GM23338 (cell line): ENCODE measurements at regions not wholly inside any gene's neighbourhood (a gene's known extent, or its start where the extent isn't known, plus 50 kb on each side); places are given as distances from the start of the nearest gene placed in this dataset.

Source experiments
- ATAC-seq: fragments of 200-7000 bp; cut with Tn5 transposase; 3 replicates; pipeline ENCODE4 v1.9.1; 2020
- DNase-seq: peaks from one replicate; pipeline ENCODE4 v3.0.0-alpha.2; 2015; ENCODE audit warnings: low spot score
- H2AFZ ChIP-seq: fragments of 200-600 bp; sonication (generic); 2 replicates; pipeline ENCODE4 v1.8.0; 2016; ENCODE audit warnings: antibody characterized with exemption, mild to moderate bottlenecking, moderate library complexity
- H3F3A ChIP-seq: fragments of 200-600 bp; sonication (generic); replicated peaks from 2 replicates; pipeline ENCODE4 v1.8.0; 2017; ENCODE audit warnings: antibody characterized with exemption, mixed run types, low read depth
- H3K27ac ChIP-seq: fragments of 200-600 bp; sonication (generic); 2 replicates; pipeline ENCODE4 v1.6.1; 2016; ENCODE audit warnings: low read depth
- H3K27me3 ChIP-seq: fragments of 200-600 bp; sonication (generic); 2 replicates; pipeline ENCODE4 v1.8.0; 2016; ENCODE audit warnings: mild to moderate bottlenecking, mixed run types, moderate library complexity; ENCODE audit not compliant: insufficient read depth
- H3K36me3 ChIP-seq: fragments of 200-600 bp; sonication (generic); 2 replicates; pipeline ENCODE4 v1.8.0; 2016; ENCODE audit warnings: mild to moderate bottlenecking; ENCODE audit not compliant: insufficient read depth
- H3K4me1 ChIP-seq: fragments of 200-600 bp; sonication (generic); 2 replicates; pipeline ENCODE4 v1.8.0; 2016; ENCODE audit warnings: mild to moderate bottlenecking, moderate library complexity; ENCODE audit not compliant: insufficient read depth
- H3K4me2 ChIP-seq: fragments of 200-600 bp; sonication (generic); 2 replicates; pipeline ENCODE4 v1.7.1; 2017; ENCODE audit warnings: mixed run types
- H3K4me3 ChIP-seq: fragments of 200-600 bp; sonication (generic); 2 replicates; pipeline ENCODE4 v1.6.1; 2016; ENCODE audit warnings: mixed run types
- H3K79me2 ChIP-seq: fragments of 200-600 bp; sonication (generic); replicated peaks from 2 replicates; pipeline ENCODE4 v1.8.0; 2017; ENCODE audit warnings: mild to moderate bottlenecking; ENCODE audit not compliant: insufficient read depth
- H3K9me2 ChIP-seq: fragments of 200-600 bp; sonication (generic); 2 replicates; pipeline ENCODE4 v1.8.0; 2017; ENCODE audit not compliant: insufficient read depth
- H4K20me1 ChIP-seq: fragments of 200-600 bp; sonication (generic); replicated peaks from 2 replicates; pipeline ENCODE4 v1.8.0; 2017; ENCODE audit warnings: mild to moderate bottlenecking; ENCODE audit not compliant: insufficient read depth
- H3K27ac Mint-ChIP-seq: 2 replicates; pipeline ENCODE4 v1.8.0; 2020; ENCODE audit warnings: inconsistent platforms, mild to moderate bottlenecking, moderate library complexity, mixed read lengths
- H3K27me3 Mint-ChIP-seq: 3 replicates; pipeline ENCODE4 v1.8.0; 2022; ENCODE audit warnings: low read depth, mild to moderate bottlenecking, moderate library complexity, mixed read lengths, inconsistent platforms; ENCODE audit not compliant: insufficient read depth, poor library complexity
- H3K36me3 Mint-ChIP-seq: 3 replicates; pipeline ENCODE4 v1.8.0; 2021; ENCODE audit warnings: low read depth, mild to moderate bottlenecking, inconsistent platforms, moderate library complexity, mixed read lengths
- H3K4me1 Mint-ChIP-seq: 3 replicates; pipeline ENCODE4 v1.8.0; 2020; ENCODE audit warnings: mild to moderate bottlenecking, inconsistent platforms, mixed read lengths
- H3K4me3 Mint-ChIP-seq: 3 replicates; pipeline ENCODE4 v1.8.0; 2021; ENCODE audit warnings: moderate library complexity, mild to moderate bottlenecking, inconsistent platforms, mixed read lengths
- H3K9me3 Mint-ChIP-seq: 3 replicates; pipeline ENCODE4 v1.8.0; 2020; ENCODE audit warnings: moderate library complexity, mild to moderate bottlenecking, inconsistent platforms, mixed read lengths
- EZH2 ChIP-seq: fragments of 200-600 bp; sonication (generic); IDR thresholded peaks from one replicate; pipeline ENCODE4 v1.8.0; 2017; ENCODE audit warnings: antibody characterized with exemption, mild to moderate bottlenecking, low read depth; ENCODE audit not compliant: unreplicated experiment
- EZH2phosphoT487 ChIP-seq: fragments of 200-600 bp; sonication (generic); IDR thresholded peaks from one replicate; pipeline ENCODE4 v1.8.1; 2018; ENCODE audit warnings: antibody characterized with exemption; ENCODE audit not compliant: unreplicated experiment
- JUNB ChIP-seq: IDR thresholded peaks from one replicate; pipeline ENCODE4 v1.6.1; 2016; ENCODE audit warnings: antibody characterized with exemption; ENCODE audit not compliant: unreplicated experiment
- POLR2AphosphoS5 ChIP-seq: IDR thresholded peaks from 2 replicates; pipeline ENCODE4 v1.6.1; 2016; ENCODE audit warnings: antibody characterized with exemption, low read depth
- STAT1 ChIP-seq: IDR thresholded peaks from one replicate; pipeline ENCODE4 v1.6.1; 2016; ENCODE audit warnings: antibody characterized with exemption; ENCODE audit not compliant: unreplicated experiment
- ZNF114 ChIP-seq: fragments of 250-450 bp; sonication (Bioruptor Pico); IDR thresholded peaks from 2 replicates; pipeline ENCODE4 v1.5.0; 2020; ENCODE audit warnings: mild to moderate bottlenecking, moderate library complexity
- ZNF331 ChIP-seq: fragments of 250-450 bp; sonication (Bioruptor Pico); IDR thresholded peaks from 2 replicates; pipeline ENCODE4 v1.5.0; 2020; ENCODE audit warnings: low read depth, mild to moderate bottlenecking, moderate library complexity
- TF ChIP-seq, protein P1 (sequence below), 2 experiments: fragments of 200-600 bp in 1 of 2; sonication (generic) in 1 of 2; conservative IDR thresholded peaks; 2 replicates each; pipeline versions ENCODE4 v1.5.1 to v1.6.1; 2016 to 2017; ENCODE audit warnings: antibody characterized with exemption in 2 of 2, low read depth in 2 of 2, mild to moderate bottlenecking in 2 of 2, moderate library complexity in 1 of 2
- TF ChIP-seq, protein P2 (sequence below): IDR thresholded peaks from one replicate; pipeline ENCODE4 v1.6.1; 2018; ENCODE audit warnings: antibody characterized with exemption; ENCODE audit not compliant: unreplicated experiment

DNA sequence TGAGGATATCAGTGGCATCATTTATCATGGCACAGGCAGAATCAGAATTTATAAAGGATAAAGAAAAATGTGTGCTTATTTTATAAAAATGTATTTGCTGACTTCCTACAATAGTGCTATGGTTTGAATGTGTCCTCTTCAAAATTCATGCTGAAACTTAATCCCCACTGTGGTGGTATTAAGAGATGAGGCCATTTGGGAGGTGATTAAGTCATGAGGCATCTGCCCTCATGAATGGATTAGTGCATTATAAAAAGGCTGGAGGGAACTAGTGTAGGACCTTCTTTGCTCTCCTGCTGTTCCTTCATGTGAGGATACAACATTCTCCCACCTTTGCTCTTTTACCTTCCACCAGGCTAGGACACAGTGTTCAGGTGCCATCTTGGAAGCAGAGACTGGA lies 212.8 kb downstream of the RFC3 start:
- Histone ChIP-seq H3K4me2 (no peak overlapping the region), H3K4me3 (no peak overlapping the region), H3K27ac (no peak overlapping the region), H3K9me2 (peaks cover 4% of the 10 kb centered on the region; the same call in 1 of the 2 replicates), H4K20me1 (no peaks in the 10 kb centered on the region), H2AFZ (no peak overlapping the region), H3K27me3 (no peaks in the 10 kb centered on the region), H3K36me3 (no peaks in the 10 kb centered on the region), H3K4me1 (no peaks in the 10 kb centered on the region), H3F3A (no peaks in the 10 kb centered on the region), H3K79me2 (no peaks in the 10 kb centered on the region)
- Mint-ChIP-seq H3K4me3 (no peak overlapping the region), H3K36me3 (peaks cover 16% of the 10 kb centered on the region), H3K27ac (no peak overlapping the region), H3K4me1 (no peaks in the 10 kb centered on the region), H3K9me3 (peaks cover 13% of the 10 kb centered on the region; the same call in 2 of the 3 replicates), H3K27me3 (peaks cover 2% of the 10 kb centered on the region)
- no peak for ATAC-seq
- DNase-seq: no peak
- no peak for TF ChIP-seq EZH2

DNA sequence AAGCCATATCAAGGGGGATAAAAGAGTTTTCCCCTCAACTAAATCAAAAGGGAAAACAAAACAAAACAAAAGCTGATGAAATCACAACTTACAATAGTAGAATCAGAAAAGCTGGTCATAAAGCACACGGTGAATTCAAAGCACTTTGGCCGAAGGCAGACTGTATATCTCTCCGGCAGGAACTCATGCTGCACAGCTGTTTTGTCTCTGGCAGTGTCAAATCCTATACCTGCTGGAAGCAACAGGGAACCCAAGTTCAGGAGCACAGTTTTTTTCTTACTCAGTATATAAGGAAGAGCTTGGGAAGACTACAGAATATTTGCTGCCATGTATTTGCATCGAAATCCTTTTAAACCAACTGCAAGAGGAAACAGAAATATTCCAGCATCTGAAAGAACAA lies 213.7 kb downstream of the RFC3 start:
- no peak for TF ChIP-seq ZNF331
- no peak for TF ChIP-seq STAT1
- TF ChIP-seq, protein P1, sequence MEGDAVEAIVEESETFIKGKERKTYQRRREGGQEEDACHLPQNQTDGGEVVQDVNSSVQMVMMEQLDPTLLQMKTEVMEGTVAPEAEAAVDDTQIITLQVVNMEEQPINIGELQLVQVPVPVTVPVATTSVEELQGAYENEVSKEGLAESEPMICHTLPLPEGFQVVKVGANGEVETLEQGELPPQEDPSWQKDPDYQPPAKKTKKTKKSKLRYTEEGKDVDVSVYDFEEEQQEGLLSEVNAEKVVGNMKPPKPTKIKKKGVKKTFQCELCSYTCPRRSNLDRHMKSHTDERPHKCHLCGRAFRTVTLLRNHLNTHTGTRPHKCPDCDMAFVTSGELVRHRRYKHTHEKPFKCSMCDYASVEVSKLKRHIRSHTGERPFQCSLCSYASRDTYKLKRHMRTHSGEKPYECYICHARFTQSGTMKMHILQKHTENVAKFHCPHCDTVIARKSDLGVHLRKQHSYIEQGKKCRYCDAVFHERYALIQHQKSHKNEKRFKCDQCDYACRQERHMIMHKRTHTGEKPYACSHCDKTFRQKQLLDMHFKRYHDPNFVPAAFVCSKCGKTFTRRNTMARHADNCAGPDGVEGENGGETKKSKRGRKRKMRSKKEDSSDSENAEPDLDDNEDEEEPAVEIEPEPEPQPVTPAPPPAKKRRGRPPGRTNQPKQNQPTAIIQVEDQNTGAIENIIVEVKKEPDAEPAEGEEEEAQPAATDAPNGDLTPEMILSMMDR (conservative IDR thresholded peaks at IDR 0.05; ENCODE audit: low read depth in 2 of 2): no peak
- no peak for TF ChIP-seq JUNB
- TF ChIP-seq POLR2AphosphoS5: no peak
- no peak for TF ChIP-seq ZNF114 (CRISPR knock-in tag)
- TF ChIP-seq EZH2: no peak
- TF ChIP-seq EZH2phosphoT487: no peak
- TF ChIP-seq, protein P2, sequence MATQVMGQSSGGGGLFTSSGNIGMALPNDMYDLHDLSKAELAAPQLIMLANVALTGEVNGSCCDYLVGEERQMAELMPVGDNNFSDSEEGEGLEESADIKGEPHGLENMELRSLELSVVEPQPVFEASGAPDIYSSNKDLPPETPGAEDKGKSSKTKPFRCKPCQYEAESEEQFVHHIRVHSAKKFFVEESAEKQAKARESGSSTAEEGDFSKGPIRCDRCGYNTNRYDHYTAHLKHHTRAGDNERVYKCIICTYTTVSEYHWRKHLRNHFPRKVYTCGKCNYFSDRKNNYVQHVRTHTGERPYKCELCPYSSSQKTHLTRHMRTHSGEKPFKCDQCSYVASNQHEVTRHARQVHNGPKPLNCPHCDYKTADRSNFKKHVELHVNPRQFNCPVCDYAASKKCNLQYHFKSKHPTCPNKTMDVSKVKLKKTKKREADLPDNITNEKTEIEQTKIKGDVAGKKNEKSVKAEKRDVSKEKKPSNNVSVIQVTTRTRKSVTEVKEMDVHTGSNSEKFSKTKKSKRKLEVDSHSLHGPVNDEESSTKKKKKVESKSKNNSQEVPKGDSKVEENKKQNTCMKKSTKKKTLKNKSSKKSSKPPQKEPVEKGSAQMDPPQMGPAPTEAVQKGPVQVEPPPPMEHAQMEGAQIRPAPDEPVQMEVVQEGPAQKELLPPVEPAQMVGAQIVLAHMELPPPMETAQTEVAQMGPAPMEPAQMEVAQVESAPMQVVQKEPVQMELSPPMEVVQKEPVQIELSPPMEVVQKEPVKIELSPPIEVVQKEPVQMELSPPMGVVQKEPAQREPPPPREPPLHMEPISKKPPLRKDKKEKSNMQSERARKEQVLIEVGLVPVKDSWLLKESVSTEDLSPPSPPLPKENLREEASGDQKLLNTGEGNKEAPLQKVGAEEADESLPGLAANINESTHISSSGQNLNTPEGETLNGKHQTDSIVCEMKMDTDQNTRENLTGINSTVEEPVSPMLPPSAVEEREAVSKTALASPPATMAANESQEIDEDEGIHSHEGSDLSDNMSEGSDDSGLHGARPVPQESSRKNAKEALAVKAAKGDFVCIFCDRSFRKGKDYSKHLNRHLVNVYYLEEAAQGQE: no peak
- no peaks in the 10 kb centered on the region for H3K27me3 ChIP-seq
- H3K4me3 ChIP-seq: no peak overlapping the region
- no peak overlapping the region for H2AFZ ChIP-seq
- no peak for ATAC-seq
- no peaks in the 10 kb centered on the region for H3K36me3 ChIP-seq
- no peak overlapping the region for H3K4me2 ChIP-seq
- Mint-ChIP-seq H3K4me1 (no peaks in the 10 kb centered on the region; the same call in 2 of the 3 replicates), H3K36me3 (peaks cover 11% of the 10 kb centered on the region; the same call in 2 of the 3 replicates), H3K4me3 (no peak overlapping the region), H3K27ac (no peak overlapping the region), H3K9me3 (peaks cover 8% of the 10 kb centered on the region), H3K27me3 (peaks cover 2% of the 10 kb centered on the region)
- DNase-seq: no peak
- peaks cover 4% of the 10 kb centered on the region; the same call in 1 of the 2 replicates for H3K9me2 ChIP-seq
- no peaks in the 10 kb centered on the region for H3K4me1 ChIP-seq
- no peaks in the 10 kb centered on the region for H4K20me1 ChIP-seq
- H3K79me2 ChIP-seq: no peaks in the 10 kb centered on the region
- no peak overlapping the region for H3K27ac ChIP-seq
- no peaks in the 10 kb centered on the region for H3F3A ChIP-seq
